ENCODE measurements at regions not wholly inside any gene's neighbourhood (a gene's known extent, or its start where the extent isn't known, plus 50 kb on each side); places are given as distances from the start of the nearest gene placed in this dataset.

DNA sequence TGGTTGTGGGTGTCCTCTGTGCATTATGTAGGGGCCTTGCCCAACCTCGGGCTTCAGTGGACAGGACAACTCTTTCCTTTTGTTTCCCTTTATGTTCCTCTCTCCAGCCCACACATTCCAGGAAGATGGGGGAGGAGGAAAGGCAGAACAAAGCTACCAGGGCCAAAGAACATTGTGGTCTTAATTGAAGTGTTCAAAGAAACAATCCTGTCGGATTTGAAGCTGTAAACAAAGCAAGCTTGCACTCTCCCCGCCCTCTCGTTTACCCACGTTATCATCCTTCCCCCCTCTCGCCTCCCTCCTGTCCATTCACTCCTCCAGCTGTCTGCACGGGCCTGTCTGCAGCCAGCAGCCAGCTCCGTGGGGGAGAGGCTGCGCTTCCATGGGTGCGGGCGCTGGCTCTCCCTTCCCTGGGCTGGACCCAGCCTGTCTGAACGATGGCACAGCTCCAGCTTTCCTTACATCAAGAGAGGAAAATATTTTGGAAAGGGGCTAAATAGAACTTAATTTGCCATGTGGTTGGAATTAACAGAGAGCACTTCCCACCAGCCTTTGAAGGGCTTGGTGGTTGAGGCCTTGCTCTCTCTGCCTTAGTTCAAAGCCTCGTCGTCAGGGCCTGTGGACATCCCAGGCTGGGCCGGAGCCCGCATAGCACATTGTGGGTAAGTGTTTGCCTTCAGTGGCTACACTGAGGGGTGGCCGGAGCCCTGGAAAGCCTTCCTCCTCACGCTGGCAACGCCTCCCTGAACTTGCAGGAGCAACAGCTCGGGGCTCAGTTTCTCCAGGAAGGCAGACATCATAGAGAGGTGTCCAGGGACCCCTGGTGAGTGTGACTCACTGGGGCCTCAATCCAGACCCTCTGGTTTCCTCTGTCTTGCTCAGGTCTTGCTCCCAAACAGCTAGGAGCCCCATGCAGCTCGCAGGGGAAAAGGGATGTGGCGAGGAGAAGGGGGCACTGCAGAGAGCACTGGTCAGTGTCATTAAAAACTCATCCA, 60.6 kb upstream of the HS6ST1 start (continued):
- TF ChIP-seq MBD4 (IDR thresholded peaks at IDR 0.05; ENCODE audit: borderline replicate concordance, low read length) (no peak), ZNF282 (IDR thresholded peaks at IDR 0.05; ENCODE audit: partially characterized antibody) (no peak), TP53 (CRISPR knock-in tag; conservative IDR thresholded peaks at IDR 0.05) (no peak), TGIF2 (CRISPR knock-in tag; IDR thresholded peaks at IDR 0.05) (0 out of 2 replicates have a peak, but pooled peaks have one; percentile 34), EP300 (IDR thresholded peaks at IDR 0.05; ENCODE audit: low read depth in 2 of 2, low read length in 2 of 2) (peak in 1 of 2 experiments; percentile 64; a peak in 1 of 4 replicates), EP300 (CRISPR knock-in tag; IDR thresholded peaks at IDR 0.05; ENCODE audit: borderline replicate concordance) (peak; percentile 50; the same call in 1 of the 2 replicates), NFKBIZ (CRISPR knock-in tag; IDR thresholded peaks at IDR 0.05) (peak; percentile 52; the same call in 1 of the 2 replicates), ASH2L (IDR thresholded peaks at IDR 0.05; ENCODE audit: insufficient read length, low read depth, low read length) (peak; percentile 48), ZMYM2 (CRISPR knock-in tag; IDR thresholded peaks at IDR 0.05) (no peak), RARG (CRISPR knock-in tag; IDR thresholded peaks at IDR 0.05; ENCODE audit: low read depth) (no peak), KMT2A (CRISPR knock-in tag; IDR thresholded peaks at IDR 0.05) (no peak), GTF2F1 (IDR thresholded peaks at IDR 0.05; ENCODE audit: low read length) (no peak), SPEN (CRISPR knock-in tag; IDR thresholded peaks at IDR 0.05; ENCODE audit: low read depth) (0 out of 2 replicates have a peak, but pooled peaks have one; percentile 19), ZNF343 (CRISPR knock-in tag; IDR thresholded peaks at IDR 0.05) (no peak; the same call in 1 of the 2 replicates), ZNF12 (CRISPR knock-in tag; IDR thresholded peaks at IDR 0.05) (no peak), HOXA9 (CRISPR knock-in tag; IDR thresholded peaks at IDR 0.05; ENCODE audit: borderline replicate concordance) (no peak), ZNF557 (CRISPR knock-in tag; IDR thresholded peaks at IDR 0.05) (0 out of 2 replicates have a peak, but pooled peaks have one; percentile 75), ZNF678 (CRISPR knock-in tag; IDR thresholded peaks at IDR 0.05) (peak; percentile 54; the same call in 1 of the 2 replicates)
- TF ChIP-seq, protein P1, sequence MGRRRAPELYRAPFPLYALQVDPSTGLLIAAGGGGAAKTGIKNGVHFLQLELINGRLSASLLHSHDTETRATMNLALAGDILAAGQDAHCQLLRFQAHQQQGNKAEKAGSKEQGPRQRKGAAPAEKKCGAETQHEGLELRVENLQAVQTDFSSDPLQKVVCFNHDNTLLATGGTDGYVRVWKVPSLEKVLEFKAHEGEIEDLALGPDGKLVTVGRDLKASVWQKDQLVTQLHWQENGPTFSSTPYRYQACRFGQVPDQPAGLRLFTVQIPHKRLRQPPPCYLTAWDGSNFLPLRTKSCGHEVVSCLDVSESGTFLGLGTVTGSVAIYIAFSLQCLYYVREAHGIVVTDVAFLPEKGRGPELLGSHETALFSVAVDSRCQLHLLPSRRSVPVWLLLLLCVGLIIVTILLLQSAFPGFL (CRISPR knock-in tag; IDR thresholded peaks at IDR 0.05), result no peak
- TF ChIP-seq, protein P2, sequence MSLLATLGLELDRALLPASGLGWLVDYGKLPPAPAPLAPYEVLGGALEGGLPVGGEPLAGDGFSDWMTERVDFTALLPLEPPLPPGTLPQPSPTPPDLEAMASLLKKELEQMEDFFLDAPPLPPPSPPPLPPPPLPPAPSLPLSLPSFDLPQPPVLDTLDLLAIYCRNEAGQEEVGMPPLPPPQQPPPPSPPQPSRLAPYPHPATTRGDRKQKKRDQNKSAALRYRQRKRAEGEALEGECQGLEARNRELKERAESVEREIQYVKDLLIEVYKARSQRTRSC (CRISPR knock-in tag; IDR thresholded peaks at IDR 0.05; ENCODE audit: low read depth), result peak; percentile 51; the same call in 1 of the 2 replicates
- TF ChIP-seq, protein P3, sequence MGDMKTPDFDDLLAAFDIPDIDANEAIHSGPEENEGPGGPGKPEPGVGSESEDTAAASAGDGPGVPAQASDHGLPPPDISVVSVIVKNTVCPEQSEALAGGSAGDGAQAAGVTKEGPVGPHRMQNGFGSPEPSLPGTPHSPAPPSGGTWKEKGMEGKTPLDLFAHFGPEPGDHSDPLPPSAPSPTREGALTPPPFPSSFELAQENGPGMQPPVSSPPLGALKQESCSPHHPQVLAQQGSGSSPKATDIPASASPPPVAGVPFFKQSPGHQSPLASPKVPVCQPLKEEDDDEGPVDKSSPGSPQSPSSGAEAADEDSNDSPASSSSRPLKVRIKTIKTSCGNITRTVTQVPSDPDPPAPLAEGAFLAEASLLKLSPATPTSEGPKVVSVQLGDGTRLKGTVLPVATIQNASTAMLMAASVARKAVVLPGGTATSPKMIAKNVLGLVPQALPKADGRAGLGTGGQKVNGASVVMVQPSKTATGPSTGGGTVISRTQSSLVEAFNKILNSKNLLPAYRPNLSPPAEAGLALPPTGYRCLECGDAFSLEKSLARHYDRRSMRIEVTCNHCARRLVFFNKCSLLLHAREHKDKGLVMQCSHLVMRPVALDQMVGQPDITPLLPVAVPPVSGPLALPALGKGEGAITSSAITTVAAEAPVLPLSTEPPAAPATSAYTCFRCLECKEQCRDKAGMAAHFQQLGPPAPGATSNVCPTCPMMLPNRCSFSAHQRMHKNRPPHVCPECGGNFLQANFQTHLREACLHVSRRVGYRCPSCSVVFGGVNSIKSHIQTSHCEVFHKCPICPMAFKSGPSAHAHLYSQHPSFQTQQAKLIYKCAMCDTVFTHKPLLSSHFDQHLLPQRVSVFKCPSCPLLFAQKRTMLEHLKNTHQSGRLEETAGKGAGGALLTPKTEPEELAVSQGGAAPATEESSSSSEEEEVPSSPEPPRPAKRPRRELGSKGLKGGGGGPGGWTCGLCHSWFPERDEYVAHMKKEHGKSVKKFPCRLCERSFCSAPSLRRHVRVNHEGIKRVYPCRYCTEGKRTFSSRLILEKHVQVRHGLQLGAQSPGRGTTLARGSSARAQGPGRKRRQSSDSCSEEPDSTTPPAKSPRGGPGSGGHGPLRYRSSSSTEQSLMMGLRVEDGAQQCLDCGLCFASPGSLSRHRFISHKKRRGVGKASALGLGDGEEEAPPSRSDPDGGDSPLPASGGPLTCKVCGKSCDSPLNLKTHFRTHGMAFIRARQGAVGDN (CRISPR knock-in tag; IDR thresholded peaks at IDR 0.05), result peak; percentile 84
- TF ChIP-seq, protein P4, sequence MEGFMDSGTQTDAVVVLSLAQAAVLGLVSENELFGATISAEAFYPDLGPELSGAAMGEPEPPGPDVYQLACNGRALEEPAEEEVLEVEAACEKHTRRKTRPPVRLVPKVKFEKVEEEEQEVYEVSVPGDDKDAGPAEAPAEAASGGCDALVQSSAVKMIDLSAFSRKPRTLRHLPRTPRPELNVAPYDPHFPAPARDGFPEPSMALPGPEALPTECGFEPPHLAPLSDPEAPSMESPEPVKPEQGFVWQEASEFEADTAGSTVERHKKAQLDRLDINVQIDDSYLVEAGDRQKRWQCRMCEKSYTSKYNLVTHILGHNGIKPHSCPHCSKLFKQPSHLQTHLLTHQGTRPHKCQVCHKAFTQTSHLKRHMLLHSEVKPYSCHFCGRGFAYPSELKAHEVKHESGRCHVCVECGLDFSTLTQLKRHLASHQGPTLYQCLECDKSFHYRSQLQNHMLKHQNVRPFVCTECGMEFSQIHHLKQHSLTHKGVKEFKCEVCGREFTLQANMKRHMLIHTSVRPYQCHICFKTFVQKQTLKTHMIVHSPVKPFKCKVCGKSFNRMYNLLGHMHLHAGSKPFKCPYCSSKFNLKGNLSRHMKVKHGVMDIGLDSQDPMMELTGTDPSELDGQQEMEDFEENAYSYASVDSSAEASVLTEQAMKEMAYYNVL (CRISPR knock-in tag; IDR thresholded peaks at IDR 0.05; ENCODE audit: borderline replicate concordance), result peak; percentile 98
